Astrocyte of the cerebellum (primary cell): ENCODE measurements at regions not wholly inside any gene's neighbourhood (a gene's known extent, or its start where the extent isn't known, plus 50 kb on each side); places are given as distances from the start of the nearest gene placed in this dataset.

Experiments used
- DNase-seq: peaks from one replicate; pipeline ENCODE4 v3.0.0-alpha.2; 2011; ENCODE audit warnings: low read depth
- H3K4me3 ChIP-seq: 2 replicates; pipeline ENCODE4 v1.5.1; 2011; ENCODE audit warnings: mild to moderate bottlenecking, low read depth, low read length, moderate library complexity
- CTCF ChIP-seq: IDR thresholded peaks from 2 replicates; pipeline ENCODE4 v1.5.1; 2012; ENCODE audit warnings: low read length, low read depth, moderate library complexity, mild to moderate bottlenecking; ENCODE audit errors: missing control alignments
- in situ Hi-C: cut with HindIII; loops from 2 replicates; pipeline ENCODE4 v1.10.0; 2017; ENCODE audit warnings: low sequenced_read_pairs

GRCh38 chr1:229180161-229180560 lies 90.8 kb upstream of the RAB4A start:
- in situ Hi-C loops = no loop called here
- DNase-seq = no peak
- no peak overlapping the region for H3K4me3 ChIP-seq
- TF ChIP-seq CTCF = no peak

DNA sequence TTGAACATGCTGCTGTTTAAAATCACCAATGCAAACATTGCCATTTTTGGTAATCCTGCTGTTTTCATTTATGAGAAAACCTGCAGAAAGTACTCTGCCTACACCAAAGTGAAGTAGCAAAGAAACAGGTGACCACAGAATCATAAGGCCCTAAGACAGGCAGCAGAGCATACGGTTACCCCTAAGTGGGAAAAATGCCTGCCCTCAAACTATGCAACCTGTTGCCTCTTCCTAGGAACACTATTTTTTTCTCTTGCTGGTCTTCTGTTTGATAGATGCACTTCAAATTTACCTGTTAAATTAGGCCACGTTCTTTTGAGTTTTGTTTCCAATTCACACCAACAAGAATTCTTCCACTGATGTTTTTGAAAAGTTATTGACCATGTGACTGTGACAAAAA lies 89.5 kb upstream of the RAB4A start:
- in situ Hi-C loops = no loop called here
- no peak overlapping the region for H3K4me3 ChIP-seq
- no peak for TF ChIP-seq CTCF
- no peak for DNase-seq

- no peak for DNase-seq
- in situ Hi-C loops = no loop called here
- TF ChIP-seq CTCF = no peak
- no peak overlapping the region for H3K4me3 ChIP-seq
Measured at GRCh38 chr1:229183588-229183987, 87.3 kb upstream of the RAB4A start.

DNA sequence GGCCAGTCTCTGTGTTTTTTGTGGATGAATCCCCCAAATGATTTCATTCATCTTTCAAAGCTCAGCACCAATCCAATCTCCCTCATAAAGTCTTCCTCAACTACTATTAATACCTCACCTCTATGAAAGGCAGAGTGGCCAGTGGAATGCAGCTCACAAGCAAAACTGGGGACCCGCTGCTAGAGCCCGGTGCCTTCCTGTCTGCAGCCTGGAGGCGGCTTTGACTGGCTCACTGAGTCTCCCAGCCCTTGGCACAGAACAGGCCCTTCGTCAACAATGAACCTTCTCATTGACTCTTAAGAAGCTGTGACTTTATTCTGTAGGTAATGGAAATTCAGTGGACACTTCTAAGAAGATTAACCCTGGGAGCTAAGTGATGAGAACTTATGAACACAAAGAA lies 86.8 kb upstream of the RAB4A start:
- H3K4me3 ChIP-seq = no peak overlapping the region
- in situ Hi-C loops = no loop called here
- DNase-seq = no peak
- TF ChIP-seq CTCF = no peak

DNA sequence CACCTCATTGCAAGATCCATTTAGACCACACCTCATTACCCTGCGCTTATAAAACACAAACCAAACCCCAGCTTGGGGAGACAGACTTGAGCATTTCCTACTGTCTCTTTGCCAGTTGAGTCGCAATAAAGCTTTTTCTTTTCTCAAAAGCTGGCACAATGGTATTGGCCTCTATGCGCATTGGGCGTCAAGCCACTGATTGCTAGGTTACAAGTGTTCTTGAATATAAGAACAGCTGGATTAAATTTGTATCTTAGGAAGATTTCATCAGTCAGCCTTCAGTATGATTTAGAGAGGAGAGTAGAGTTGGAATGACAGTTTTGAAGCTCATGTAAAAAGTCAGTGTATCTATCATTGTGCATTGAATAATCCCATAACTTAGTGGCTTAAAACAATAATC lies 84.9 kb upstream of the RAB4A start:
- H3K4me3 ChIP-seq = no peak overlapping the region
- in situ Hi-C loops = loop anchor here (5.0 kb wide), 1 partner anchor 34 kb away; no protein-coding TSS in a partner anchor
- TF ChIP-seq CTCF = no peak
- DNase-seq = no peak

- H3K4me3 ChIP-seq = no peak overlapping the region
- in situ Hi-C loops = loop anchor here (5.0 kb wide), 1 partner anchor 34 kb away; no protein-coding TSS in a partner anchor
- TF ChIP-seq CTCF = no peak
- no peak for DNase-seq
Measured at GRCh38 chr1:229186373-229187056, 84.4 kb upstream of the RAB4A start.
